ENCODE measurements at regions not wholly inside any gene's neighbourhood (a gene's known extent, or its start where the extent isn't known, plus 50 kb on each side); places are given as distances from the start of the nearest gene placed in this dataset.
"Not testable (repeated sequence)": the region's sequence is repeated elsewhere in the genome, so short reads cannot be mapped to it uniquely, and the experiment has no call there.

DNA sequence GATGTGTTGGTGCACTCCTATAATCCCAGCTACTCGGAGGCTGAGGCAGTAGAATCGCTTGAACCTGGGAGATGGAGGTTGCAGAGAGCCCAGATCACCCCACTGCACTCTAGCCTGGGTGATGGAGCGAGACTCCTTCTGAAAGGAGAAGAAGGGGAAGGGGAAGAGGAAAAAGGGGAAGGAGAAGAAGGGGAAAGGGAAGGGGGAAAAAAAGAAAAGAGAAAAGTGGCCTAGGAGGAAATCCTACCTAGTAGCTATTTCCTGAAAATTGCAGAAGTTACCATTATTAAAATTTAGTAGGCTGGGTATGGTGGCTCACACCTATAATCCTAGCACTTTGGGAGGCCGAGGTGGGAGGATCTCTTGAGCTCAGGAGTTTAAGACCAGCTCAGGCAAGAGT, 67.4 kb downstream of the ARRDC3 start:
- DNase-seq = no peak

DNA sequence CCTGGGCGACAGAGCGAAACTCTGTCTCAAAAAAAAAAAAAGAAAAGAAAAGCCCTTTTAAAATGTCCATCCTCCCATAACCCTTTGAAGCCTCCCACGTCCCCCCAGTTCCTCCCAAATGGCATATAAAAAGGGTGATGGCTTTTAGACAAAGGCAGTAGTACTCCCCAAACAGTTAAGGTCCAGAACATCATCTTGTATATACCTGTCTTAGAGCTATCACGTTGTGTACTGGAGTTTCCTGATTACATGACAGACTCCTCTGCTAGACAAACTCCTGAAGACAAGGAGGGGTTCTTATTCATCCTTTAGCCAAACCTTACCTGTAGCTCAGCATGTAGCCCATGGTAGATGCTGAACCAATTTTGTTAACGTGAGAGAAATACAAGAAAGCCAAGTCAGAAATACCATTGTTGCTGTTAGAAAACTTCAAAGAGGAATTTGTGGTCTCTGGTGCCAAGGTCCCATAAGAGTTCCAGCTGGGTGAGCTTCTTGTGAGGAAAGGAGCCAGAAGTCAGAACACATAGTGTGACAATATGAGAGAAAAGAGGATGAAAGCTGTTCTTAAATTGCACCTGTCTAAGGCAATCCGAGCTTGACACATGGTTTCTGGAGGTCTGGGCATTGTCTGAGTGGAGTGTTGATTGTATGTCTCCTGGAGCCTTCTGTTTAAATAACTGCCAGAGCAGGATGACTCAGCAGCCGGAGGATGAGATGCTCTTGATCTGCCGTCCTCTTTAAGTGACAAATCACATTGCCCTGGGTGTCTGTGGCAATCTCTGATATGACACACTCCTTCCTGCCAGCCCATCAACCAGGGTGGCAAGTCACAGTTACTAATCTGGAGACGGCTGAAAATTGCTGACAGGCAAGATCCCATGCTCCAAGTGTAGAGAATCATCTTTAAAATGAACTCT, 69.1 kb downstream of the ARRDC3 start:
- DNase-seq = peak; percentile 69

DNA sequence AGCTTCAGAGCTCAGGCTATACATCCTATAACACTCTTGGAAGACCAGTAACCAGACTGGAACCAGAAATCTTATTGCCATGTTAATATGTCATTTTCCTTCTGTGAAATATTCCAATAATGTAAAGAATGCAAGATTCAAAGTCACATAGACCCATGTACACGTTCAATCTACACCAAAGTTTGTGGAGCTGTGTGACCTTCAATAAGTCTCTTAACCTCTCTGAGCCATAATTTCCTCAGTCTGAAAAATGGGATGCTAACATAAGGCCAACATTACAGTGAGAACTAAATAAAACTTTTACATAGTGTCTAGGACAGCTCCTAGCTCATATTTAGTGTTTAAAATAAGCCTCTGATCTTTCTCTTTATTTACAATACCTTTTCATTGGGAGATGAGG, 70.4 kb downstream of the ARRDC3 start:
- DNase-seq = no peak

DNA sequence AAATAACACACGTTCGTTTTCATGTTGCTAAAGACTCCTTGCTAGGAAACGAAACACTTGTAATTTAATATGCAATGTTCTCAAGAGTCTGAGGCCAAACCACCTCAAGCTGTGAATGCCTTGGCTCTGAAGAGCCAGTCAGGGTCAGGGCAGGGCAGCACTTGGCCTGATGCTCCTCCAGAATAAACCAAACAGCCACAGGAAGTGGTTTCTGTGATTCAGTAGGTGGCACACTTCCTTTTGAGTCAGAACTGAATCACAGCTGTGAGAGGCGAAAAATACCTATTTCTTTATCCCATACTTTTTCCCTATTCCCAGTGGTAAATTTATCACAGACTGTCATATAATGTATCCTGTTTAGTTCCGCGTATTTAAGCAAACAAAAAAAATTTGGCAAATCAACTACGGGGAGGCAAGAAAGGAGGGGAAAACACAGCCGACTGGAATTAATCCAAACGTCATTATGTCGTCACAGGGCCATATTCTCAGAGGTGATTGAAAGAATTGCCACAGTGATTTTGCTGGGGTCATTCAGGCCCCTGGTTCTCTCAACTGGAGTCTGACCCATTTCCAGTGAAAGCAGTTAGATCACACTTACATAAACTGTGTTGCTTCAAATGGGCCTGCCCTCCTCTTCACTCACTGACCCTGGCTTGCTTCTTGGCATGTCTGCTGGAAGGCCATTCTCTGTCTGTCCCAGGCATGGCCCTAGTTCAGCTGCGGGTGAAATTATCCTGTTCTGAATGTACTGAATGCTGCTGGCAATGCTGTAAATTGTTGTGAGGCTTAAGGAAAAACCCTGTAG, 71.2 kb downstream of the ARRDC3 start:
- peak; percentile 61 for DNase-seq

DNA sequence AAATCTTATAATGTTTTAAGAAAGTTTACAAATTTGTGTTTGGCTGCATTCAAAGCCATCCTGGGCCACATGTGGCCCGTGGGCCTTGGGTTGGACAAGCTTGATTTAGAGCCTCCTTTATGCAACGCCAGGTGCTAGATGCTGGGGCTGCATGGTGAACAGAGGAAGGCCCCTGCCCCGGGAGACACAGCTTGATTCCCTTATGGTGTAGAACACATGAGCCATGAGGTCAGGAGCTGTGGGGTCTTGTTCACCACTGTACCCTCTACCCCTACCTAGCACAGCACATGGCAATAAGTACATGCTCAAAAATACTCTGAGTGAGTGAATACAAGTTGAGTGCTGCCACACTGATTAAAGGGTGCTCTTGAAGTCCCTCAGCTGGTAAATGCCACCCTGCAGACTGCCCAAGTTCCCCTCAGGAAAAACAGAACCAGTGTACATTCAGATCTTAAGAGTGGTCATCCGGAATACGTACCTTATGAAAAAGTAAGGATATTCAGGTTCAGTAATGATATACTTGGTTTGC, 71.9 kb downstream of the ARRDC3 start:
- no peak for DNase-seq

DNA sequence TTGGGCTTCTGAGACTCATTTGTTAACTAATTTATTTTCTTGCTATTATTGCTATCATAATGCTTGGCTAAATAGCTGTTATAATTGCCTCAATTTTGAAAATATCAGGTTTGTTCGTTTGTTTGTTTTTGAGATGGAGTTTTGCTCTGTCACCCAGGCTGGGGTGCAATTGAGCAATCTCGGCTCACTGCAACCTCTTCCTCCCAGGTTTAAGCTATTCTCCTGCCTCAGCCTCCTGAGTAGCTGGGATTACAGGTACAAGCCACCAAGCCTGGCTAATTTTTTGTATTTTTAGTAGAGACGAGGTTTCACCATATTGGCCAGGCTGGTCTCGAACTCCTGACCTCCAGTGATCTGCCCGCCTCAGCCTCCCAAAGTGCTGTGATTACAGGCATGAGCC, 75.0 kb downstream of the ARRDC3 start:
- DNase-seq = not testable (repeated sequence)

DNA sequence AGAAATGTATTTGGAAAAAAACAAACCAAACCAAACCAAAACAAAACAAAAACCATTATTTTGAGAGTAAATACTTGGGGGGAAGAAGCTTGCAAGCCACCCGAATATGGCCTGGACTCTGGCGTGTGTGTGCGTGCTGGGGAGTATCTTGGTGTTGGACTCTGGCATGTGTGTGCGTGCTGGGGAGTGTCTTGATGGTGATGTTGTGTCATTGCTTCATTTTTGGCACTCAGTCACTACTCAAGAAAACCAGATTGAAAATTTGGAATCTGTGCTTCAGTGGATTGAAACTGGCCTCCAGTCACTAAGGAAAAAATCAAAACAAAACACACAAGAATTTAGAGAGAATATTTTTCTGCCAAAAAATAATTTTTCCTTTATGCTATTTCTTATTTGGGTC, 76.1 kb downstream of the ARRDC3 start:
- no peak for DNase-seq

DNA sequence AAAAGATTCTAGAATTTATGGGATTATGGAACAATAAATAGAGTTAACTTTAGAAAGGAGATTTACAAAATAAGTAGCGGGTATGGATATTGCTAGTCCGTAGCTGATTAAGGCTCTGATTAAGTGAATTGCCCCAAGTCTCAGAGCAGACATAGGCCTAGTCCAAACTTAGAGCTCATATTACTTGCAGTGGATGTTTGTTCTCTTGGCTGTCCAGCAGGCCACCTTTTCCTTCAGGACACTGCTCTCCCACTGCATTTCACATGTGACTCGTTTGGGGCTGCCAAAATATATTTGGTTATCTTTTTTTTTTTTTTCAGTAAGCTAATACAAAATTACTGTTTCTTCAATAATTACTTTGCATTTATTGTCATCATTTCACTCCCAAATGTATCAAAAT, 76.6 kb downstream of the ARRDC3 start:
- DNase-seq = no peak

DNA sequence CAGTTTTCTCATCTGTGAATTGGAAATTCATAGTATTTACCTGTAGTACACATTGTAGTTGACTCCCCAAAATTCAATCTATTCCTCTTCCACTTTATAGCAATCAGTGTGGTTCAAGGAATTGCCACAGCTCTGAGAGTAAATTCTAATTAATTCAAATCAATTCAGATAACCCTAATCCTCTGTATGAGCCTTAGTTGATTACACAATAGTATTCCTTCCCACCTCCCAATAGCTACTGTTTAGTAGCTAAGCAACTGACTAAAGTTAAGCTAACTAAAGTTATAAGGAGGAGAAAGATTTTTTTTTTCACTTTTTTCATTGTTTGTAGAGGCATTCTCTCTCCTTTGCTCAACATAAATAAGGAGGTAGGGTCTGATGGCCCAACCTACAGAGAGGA, 77.5 kb downstream of the ARRDC3 start:
- no peak for DNase-seq

DNA sequence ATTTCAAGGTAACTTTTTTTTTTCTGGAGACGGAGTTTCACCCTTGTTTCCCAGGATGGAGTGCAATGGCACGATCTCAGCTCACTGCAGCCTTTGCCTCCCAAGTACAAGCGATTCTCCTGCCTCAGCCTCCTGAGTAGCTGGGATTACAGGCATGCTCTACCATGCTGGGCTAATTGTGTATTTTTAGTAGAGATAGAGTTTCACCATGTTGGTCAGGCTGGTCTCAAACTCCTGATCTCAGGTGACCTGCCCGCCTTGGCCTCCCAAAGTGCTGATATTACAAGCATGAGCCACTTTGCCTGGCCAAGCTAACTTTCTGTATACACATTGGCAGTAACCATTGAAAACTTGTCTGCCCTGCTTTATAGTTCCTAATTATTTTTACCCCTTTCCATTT, 79.1 kb downstream of the ARRDC3 start:
- DNase-seq = not testable (repeated sequence)

DNA sequence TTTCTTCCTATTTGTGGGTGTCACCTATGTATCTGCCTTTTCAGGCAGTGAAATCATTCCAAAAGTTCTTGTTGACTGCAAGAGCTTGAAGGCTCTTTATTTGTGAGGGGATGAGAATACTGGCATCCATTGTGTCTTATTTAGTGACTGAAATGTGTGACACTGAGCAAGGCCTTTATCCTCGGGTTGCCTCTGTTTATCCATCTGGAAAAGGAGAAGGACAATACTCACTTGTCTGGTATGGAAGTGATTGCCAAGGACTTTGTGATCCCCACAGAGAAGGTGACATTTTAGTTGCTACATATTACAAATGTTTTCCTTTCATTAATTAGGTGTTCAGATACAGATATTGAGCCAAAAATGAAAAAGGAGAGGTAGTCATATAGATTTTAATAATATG, 80.2 kb downstream of the ARRDC3 start:
- no peak for DNase-seq

DNA sequence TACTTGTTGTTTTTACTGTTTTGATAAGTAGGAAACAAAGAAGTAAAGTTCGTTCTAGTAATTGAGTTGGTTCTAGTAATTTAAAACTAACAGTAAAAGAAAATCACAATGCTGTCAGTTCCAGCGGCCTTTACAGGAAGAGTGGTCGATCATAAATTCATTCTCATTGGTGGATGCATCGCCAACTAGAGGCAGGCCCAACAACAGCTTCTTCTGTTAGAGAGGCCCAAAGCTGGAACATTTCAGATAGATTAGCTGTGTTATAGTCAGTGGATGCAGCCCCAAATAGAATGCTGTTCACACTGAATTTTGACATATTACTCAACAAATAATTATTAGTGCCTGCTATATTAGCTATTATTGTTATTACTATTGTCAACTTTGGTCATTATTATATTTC, 80.8 kb downstream of the ARRDC3 start:
- DNase-seq = no peak

DNA sequence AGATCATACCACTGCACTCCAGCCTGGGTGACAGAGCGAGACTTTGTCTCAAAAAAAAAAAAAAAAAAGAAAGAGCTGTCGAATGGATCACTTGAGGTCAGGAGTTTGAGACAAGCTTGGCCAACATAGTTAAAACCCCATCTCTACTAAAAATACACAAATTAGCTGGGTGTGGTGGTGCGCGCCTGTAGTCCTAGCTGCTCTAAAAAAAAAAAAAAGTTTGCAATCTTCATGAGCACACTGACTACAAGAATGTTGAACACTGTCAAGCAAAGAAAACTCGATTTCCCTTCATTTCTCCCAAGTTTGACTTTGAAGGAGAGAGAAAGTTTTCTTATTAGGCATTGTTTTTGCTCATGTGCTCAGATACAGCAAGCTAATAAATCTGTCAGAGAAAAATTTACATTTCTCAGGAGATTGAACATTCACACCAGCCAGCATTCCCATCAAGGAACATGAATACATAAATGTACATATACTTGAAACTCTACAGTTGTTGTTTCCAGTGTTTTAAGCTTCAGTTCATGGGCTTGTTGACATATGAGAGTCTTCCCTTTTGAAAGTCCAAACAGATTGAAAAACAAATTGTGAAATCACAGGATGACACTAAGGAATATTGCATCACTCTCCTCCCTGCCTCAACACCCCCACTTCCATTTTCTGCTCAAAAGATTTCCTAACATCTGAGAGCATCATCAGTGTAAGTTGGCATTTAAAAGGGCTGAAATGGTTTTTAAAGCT, 81.8 kb downstream of the ARRDC3 start:
- no peak for DNase-seq

DNA sequence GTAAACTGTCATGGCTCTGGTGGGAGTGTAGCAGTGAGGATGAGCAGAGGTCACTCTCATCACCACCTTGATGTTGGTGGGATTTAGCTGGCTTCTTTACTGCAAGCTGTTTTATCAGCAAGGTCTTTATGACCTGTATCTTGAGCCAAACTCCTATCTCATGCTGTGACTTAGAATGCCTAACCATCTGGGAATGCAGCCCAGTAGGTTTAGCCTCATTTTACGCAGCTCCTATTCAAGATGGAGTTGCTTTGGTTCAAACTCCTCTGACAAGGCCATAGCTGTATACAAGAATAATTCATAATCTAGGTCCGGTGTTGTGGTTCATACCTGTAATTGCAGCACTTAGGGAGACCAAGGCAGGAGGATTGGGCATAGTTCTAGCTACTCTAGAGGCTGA, 85.1 kb downstream of the ARRDC3 start:
- DNase-seq = no peak

DNA sequence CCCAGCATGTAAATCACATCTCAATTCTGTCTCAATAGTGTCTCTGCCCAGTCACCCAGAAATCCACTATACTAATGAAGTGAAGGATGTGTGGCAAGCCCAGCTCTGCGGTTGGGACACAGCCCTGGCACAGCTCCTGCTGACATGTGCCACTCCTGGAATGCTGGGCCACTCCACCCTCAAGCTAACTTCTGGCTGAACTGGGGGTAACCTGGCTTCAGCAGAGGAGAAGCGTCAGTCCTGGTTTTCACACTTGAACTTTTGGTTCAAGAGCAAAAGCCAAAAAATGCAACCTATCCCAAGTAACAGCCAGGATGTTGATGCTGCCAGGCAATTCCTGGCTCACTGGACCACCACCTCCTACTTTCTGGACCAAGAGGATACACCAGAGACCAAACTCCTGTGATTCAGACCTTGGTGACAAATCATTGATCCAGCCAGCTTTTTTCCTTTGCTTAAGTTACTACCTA, 86.4 kb downstream of the ARRDC3 start:
- no peak for DNase-seq

DNA sequence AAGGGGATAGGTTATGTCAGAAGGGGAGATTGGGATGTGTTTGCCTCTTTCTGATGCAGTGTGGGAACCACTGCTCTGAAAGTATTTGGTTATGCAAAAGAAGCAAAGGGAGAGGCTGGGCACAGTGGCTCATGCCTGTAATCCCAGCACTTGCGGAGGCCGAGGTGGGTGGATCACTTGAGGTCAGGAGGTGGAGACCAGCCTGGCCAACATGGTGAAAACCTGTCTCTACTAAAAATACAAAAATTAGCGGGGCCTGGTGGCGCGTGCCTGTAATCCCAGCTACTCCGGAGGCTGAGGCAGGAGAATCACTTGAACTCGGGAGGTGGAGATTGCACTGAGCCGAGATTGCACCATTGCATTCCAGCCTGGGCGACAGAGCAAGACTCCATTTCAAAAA, 87.0 kb downstream of the ARRDC3 start:
- DNase-seq = not testable (repeated sequence)

DNA sequence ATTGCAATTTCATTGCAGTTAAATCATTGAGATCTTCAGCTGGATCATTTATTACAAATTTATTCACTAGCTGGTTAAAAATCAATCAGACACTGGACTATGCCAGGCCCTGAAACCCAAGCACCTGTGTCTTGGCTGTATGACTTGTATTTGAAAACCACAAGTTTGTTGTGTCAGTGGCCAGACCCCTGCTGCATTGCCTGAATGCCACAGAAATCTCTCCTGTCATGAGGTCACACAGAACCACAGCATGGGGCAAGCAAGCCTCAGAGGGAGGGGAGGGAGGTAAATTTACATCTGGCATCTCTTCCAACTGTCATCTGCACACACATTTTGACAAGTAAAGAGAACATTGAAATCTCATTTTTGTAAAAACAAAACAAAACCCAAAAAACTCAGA, 90.0 kb downstream of the ARRDC3 start:
- DNase-seq = no peak

DNA sequence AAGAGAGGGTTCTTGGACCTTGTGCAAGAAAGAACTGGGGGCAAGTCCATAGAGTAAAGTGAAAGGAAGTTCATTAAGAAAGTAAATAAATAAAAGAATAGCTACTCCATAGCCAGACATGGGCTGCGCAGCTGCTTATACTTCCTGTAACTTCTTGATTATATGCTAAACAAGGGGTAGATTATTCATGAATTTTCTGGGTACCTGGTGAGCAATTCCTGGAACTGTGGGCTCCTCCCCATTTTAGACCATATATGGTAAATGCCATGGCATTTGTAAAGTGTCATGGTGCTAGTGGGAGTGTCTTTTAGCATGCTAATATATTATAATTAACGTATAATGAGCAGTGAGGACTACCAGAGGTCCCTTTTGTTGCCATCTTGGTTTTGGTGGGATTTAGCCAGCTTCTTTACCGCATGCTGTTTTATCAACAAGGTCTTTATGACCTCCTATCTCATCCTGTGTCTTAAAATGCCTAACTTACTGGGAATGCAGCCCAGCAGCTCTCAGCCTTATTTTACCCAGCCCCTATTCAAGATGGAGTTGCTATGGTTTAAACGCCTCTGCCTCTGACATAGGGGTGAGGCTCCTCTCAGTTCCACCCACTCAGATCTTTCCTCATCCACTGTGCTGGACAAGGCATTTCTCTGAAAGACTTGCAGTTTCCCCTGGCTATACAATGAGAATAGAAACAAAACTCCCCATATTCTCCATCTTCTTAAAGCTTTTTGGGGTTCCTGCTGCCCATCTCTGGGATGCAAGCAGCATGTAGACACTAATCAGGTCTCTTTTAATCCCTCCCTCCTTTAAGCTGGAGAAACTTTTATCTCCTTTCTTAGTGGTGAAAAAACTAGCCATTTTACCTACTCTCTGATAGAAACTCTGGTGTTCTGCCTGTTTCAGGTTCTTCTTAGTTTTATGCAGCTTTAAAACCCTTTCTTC, 91.2 kb downstream of the ARRDC3 start:
- DNase-seq = no peak

DNA sequence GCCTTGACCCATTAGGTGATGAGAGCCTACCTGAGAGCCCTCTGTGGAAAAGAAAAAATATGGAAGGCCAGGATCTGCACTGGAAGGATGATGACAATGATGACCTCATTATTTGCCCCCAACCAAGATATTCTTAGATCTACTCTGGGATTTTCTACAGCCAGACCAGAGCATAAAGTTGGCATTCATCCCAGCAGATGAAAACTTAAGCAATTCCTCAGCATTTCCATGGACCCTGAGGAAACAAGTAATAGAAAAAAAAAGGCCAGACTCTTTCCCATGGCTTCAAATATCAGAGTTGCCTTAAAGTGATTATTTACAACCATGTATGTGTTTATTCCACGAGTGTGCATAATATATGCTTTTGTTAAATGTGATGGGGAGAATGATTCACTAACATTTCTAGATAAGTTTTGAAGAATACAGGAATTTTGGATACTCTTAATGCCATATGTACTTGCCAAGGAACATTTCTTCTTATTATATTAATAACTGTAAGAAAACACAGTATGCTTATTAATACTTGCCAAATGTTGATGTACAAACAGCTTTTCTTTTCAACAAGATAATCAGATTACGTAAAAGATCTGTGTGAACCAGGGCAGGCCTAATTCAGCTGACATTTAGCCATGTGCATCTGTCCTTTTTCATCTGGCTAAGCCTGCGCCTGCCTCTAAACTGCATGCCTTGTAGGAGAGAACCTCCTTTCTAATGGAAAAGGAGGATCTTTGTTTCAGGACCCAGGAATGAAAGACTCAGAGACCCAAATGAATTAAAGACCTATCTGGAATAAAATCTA, 94.8 kb downstream of the ARRDC3 start:
- no peak for DNase-seq

DNA sequence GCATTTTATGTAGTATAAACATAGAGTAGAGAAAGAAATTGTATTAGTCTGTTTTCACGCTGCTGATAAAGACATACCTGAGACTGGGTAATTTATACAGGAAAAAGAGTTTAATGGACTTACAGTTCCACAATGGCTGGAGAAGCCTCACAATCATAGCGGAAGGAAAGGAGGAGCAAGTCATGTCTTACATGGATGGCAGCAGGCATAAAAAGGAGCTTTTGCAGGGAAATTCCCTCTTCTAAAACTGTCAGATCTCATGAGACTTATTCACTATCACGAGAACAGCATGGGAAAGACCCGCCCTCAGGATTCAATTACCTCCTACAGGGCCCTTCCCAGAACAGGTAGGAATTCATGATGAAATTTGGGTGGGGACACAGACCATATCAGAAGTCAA, 98.1 kb downstream of the ARRDC3 start:
- not testable (repeated sequence) for DNase-seq

DNA sequence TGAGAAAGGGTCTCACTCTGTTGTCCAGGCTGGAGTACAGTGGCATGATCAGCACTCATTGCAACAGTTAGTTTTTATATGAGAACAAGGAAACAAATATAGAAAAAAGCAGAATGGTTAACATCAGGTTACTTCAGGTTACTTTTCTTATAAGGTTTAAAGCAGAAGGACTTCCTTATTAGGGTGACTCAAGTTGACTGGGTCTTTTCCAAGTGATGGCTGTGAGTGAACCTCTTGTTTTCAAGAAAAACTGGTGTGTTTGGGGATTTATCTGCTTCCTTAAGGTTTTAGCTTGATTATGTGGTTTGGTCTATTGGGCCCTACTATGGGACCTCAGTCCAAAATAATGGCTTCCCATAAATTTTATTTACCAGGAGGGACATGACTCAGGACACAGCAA, 99.2 kb downstream of the ARRDC3 start:
- no peak for DNase-seq
